ENCODE measurements at regions not wholly inside any gene's neighbourhood (a gene's known extent, or its start where the extent isn't known, plus 50 kb on each side); places are given as distances from the start of the nearest gene placed in this dataset.

GRCh38 chr2:220936641-220937197 is 635.4 kb downstream of the EPHA4 start:
- Histone ChIP-seq H3K4me1 (ENCODE audit: control insufficient read depth in 5 of 5, insufficient read depth in 5 of 5, low read length in 5 of 5) (no peaks in the 10 kb centered on the region), H3K27ac (ENCODE audit: low read depth, low read length) (no peak overlapping the region), H3K4me3 (ENCODE audit: low read depth in 1 of 5, low read length in 5 of 5) (no peak overlapping the region), H3K27me3 (ENCODE audit: control insufficient read depth in 5 of 5, insufficient read depth in 4 of 5, low read length in 5 of 5) (no peaks in the 10 kb centered on the region), H3K36me3 (ENCODE audit: control insufficient read depth in 5 of 5, insufficient read depth in 5 of 5, low read length in 5 of 5) (no peaks in the 10 kb centered on the region), H3K9me3 (ENCODE audit: control insufficient read depth in 5 of 5, low read length in 5 of 5) (no peaks in the 10 kb centered on the region), H3K9ac (ENCODE audit: low read length in 5 of 5) (no peak overlapping the region)

- no peaks in the 10 kb centered on the region for H3K4me1 ChIP-seq (ENCODE audit: control insufficient read depth in 5 of 5, insufficient read depth in 5 of 5, low read length in 5 of 5)
- H3K36me3 ChIP-seq (ENCODE audit: control insufficient read depth in 5 of 5, insufficient read depth in 5 of 5, low read length in 5 of 5), result no peaks in the 10 kb centered on the region
- no peak overlapping the region for H3K9ac ChIP-seq (ENCODE audit: low read length in 5 of 5)
- H3K27me3 ChIP-seq (ENCODE audit: control insufficient read depth in 5 of 5, insufficient read depth in 4 of 5, low read length in 5 of 5), result no peaks in the 10 kb centered on the region
- no peaks in the 10 kb centered on the region for H3K9me3 ChIP-seq (ENCODE audit: control insufficient read depth in 5 of 5, low read length in 5 of 5)
- no peak overlapping the region for H3K27ac ChIP-seq (ENCODE audit: low read depth, low read length)
- no peak overlapping the region for H3K4me3 ChIP-seq (ENCODE audit: low read depth in 1 of 5, low read length in 5 of 5)
These were observed 634.9 kb downstream of the EPHA4 start for GRCh38 chr2:220937245-220937644.

- H3K27me3 ChIP-seq (ENCODE audit: control insufficient read depth in 5 of 5, insufficient read depth in 4 of 5, low read length in 5 of 5), result no peaks in the 10 kb centered on the region
- no peaks in the 10 kb centered on the region for H3K4me1 ChIP-seq (ENCODE audit: control insufficient read depth in 5 of 5, insufficient read depth in 5 of 5, low read length in 5 of 5)
- H3K4me3 ChIP-seq (ENCODE audit: low read depth in 1 of 5, low read length in 5 of 5), result no peak overlapping the region
- peaks cover 0 to 3% (median 0%) of the 10 kb centered on the region in 5 donors for H3K9me3 ChIP-seq (ENCODE audit: control insufficient read depth in 5 of 5, low read length in 5 of 5)
- H3K9ac ChIP-seq (ENCODE audit: low read length in 5 of 5), result no peak overlapping the region
- no peaks in the 10 kb centered on the region for H3K36me3 ChIP-seq (ENCODE audit: control insufficient read depth in 5 of 5, insufficient read depth in 5 of 5, low read length in 5 of 5)
- H3K27ac ChIP-seq (ENCODE audit: low read depth, low read length), result no peak overlapping the region
These were observed 631.5 kb downstream of the EPHA4 start for GRCh38 chr2:220940646-220941045.

GRCh38 chr2:220941683-220942082 is 630.4 kb downstream of the EPHA4 start:
- H3K36me3 ChIP-seq (ENCODE audit: control insufficient read depth in 5 of 5, insufficient read depth in 5 of 5, low read length in 5 of 5), result no peaks in the 10 kb centered on the region
- H3K27me3 ChIP-seq (ENCODE audit: control insufficient read depth in 5 of 5, insufficient read depth in 4 of 5, low read length in 5 of 5), result no peaks in the 10 kb centered on the region
- H3K4me3 ChIP-seq (ENCODE audit: low read depth in 1 of 5, low read length in 5 of 5), result no peak overlapping the region
- no peak overlapping the region for H3K9ac ChIP-seq (ENCODE audit: low read length in 5 of 5)
- peaks cover 0 to 3% (median 0%) of the 10 kb centered on the region in 5 donors for H3K9me3 ChIP-seq (ENCODE audit: control insufficient read depth in 5 of 5, low read length in 5 of 5)
- no peak overlapping the region for H3K27ac ChIP-seq (ENCODE audit: low read depth, low read length)
- no peaks in the 10 kb centered on the region for H3K4me1 ChIP-seq (ENCODE audit: control insufficient read depth in 5 of 5, insufficient read depth in 5 of 5, low read length in 5 of 5)

- H3K9ac ChIP-seq (ENCODE audit: low read length in 5 of 5), result no peak overlapping the region
- H3K4me3 ChIP-seq (ENCODE audit: low read depth in 1 of 5, low read length in 5 of 5), result no peak overlapping the region
- peaks cover 0 to 3% (median 0%) of the 10 kb centered on the region in 5 donors for H3K9me3 ChIP-seq (ENCODE audit: control insufficient read depth in 5 of 5, low read length in 5 of 5)
- H3K4me1 ChIP-seq (ENCODE audit: control insufficient read depth in 5 of 5, insufficient read depth in 5 of 5, low read length in 5 of 5), result no peaks in the 10 kb centered on the region
- H3K27ac ChIP-seq (ENCODE audit: low read depth, low read length), result no peak overlapping the region
- no peaks in the 10 kb centered on the region for H3K27me3 ChIP-seq (ENCODE audit: control insufficient read depth in 5 of 5, insufficient read depth in 4 of 5, low read length in 5 of 5)
- H3K36me3 ChIP-seq (ENCODE audit: control insufficient read depth in 5 of 5, insufficient read depth in 5 of 5, low read length in 5 of 5), result no peaks in the 10 kb centered on the region
These were observed 625.6 kb downstream of the EPHA4 start for GRCh38 chr2:220946552-220946951.

- H3K9ac ChIP-seq (ENCODE audit: low read length in 5 of 5), result no peak overlapping the region
- no peaks in the 10 kb centered on the region for H3K4me1 ChIP-seq (ENCODE audit: control insufficient read depth in 5 of 5, insufficient read depth in 5 of 5, low read length in 5 of 5)
- H3K27me3 ChIP-seq (ENCODE audit: control insufficient read depth in 5 of 5, insufficient read depth in 4 of 5, low read length in 5 of 5), result no peaks in the 10 kb centered on the region
- peaks cover 0 to 3% (median 0%) of the 10 kb centered on the region in 5 donors for H3K9me3 ChIP-seq (ENCODE audit: control insufficient read depth in 5 of 5, low read length in 5 of 5)
- H3K36me3 ChIP-seq (ENCODE audit: control insufficient read depth in 5 of 5, insufficient read depth in 5 of 5, low read length in 5 of 5), result no peaks in the 10 kb centered on the region
- no peak overlapping the region for H3K4me3 ChIP-seq (ENCODE audit: low read depth in 1 of 5, low read length in 5 of 5)
- H3K27ac ChIP-seq (ENCODE audit: low read depth, low read length), result no peak overlapping the region
These were observed 623.5 kb downstream of the EPHA4 start for GRCh38 chr2:220948579-220948978.

- no peak overlapping the region for H3K4me3 ChIP-seq (ENCODE audit: low read depth in 1 of 5, low read length in 5 of 5)
- no peaks in the 10 kb centered on the region for H3K9me3 ChIP-seq (ENCODE audit: control insufficient read depth in 5 of 5, low read length in 5 of 5)
- no peak overlapping the region for H3K27ac ChIP-seq (ENCODE audit: low read depth, low read length)
- H3K4me1 ChIP-seq (ENCODE audit: control insufficient read depth in 5 of 5, insufficient read depth in 5 of 5, low read length in 5 of 5), result no peaks in the 10 kb centered on the region
- H3K27me3 ChIP-seq (ENCODE audit: control insufficient read depth in 5 of 5, insufficient read depth in 4 of 5, low read length in 5 of 5), result no peaks in the 10 kb centered on the region
- H3K36me3 ChIP-seq (ENCODE audit: control insufficient read depth in 5 of 5, insufficient read depth in 5 of 5, low read length in 5 of 5), result no peaks in the 10 kb centered on the region
- H3K9ac ChIP-seq (ENCODE audit: low read length in 5 of 5), result no peak overlapping the region
These were observed 622.6 kb downstream of the EPHA4 start for GRCh38 chr2:220949466-220949865.

- Histone ChIP-seq H3K4me1 (ENCODE audit: control insufficient read depth in 5 of 5, insufficient read depth in 5 of 5, low read length in 5 of 5) (peaks cover 0 to 27% (median 16%) of the 10 kb centered on the region in 5 donors), H3K36me3 (ENCODE audit: control insufficient read depth in 5 of 5, insufficient read depth in 5 of 5, low read length in 5 of 5) (no peaks in the 10 kb centered on the region), H3K4me3 (ENCODE audit: low read depth in 1 of 5, low read length in 5 of 5) (no peak overlapping the region), H3K27me3 (ENCODE audit: control insufficient read depth in 5 of 5, insufficient read depth in 4 of 5, low read length in 5 of 5) (no peaks in the 10 kb centered on the region), H3K9me3 (ENCODE audit: control insufficient read depth in 5 of 5, low read length in 5 of 5) (no peaks in the 10 kb centered on the region), H3K9ac (ENCODE audit: low read length in 5 of 5) (no peak overlapping the region), H3K27ac (ENCODE audit: low read depth, low read length) (no peak overlapping the region)
These were observed 616.3 kb downstream of the EPHA4 start for GRCh38 chr2:220955776-220956175.

GRCh38 chr2:220956429-220956828 is 615.7 kb downstream of the EPHA4 start:
- no peak overlapping the region for H3K27ac ChIP-seq (ENCODE audit: low read depth, low read length)
- H3K4me3 ChIP-seq (ENCODE audit: low read depth in 1 of 5, low read length in 5 of 5), result no peak overlapping the region
- H3K27me3 ChIP-seq (ENCODE audit: control insufficient read depth in 5 of 5, insufficient read depth in 4 of 5, low read length in 5 of 5), result no peaks in the 10 kb centered on the region
- H3K9me3 ChIP-seq (ENCODE audit: control insufficient read depth in 5 of 5, low read length in 5 of 5), result no peaks in the 10 kb centered on the region
- H3K9ac ChIP-seq (ENCODE audit: low read length in 5 of 5), result no peak overlapping the region
- H3K4me1 ChIP-seq (ENCODE audit: control insufficient read depth in 5 of 5, insufficient read depth in 5 of 5, low read length in 5 of 5), result peaks cover 0 to 27% (median 21%) of the 10 kb centered on the region in 5 donors
- H3K36me3 ChIP-seq (ENCODE audit: control insufficient read depth in 5 of 5, insufficient read depth in 5 of 5, low read length in 5 of 5), result no peaks in the 10 kb centered on the region

- no peaks in the 10 kb centered on the region for H3K36me3 ChIP-seq (ENCODE audit: control insufficient read depth in 5 of 5, insufficient read depth in 5 of 5, low read length in 5 of 5)
- H3K9ac ChIP-seq (ENCODE audit: low read length in 5 of 5), result no peak overlapping the region
- no peaks in the 10 kb centered on the region for H3K9me3 ChIP-seq (ENCODE audit: control insufficient read depth in 5 of 5, low read length in 5 of 5)
- H3K4me1 ChIP-seq (ENCODE audit: control insufficient read depth in 5 of 5, insufficient read depth in 5 of 5, low read length in 5 of 5), result peaks cover 0 to 27% (median 21%) of the 10 kb centered on the region in 5 donors
- H3K27ac ChIP-seq (ENCODE audit: low read depth, low read length), result peak overlapping the region; percentile 20
- H3K27me3 ChIP-seq (ENCODE audit: control insufficient read depth in 5 of 5, insufficient read depth in 4 of 5, low read length in 5 of 5), result no peaks in the 10 kb centered on the region
- no peak overlapping the region for H3K4me3 ChIP-seq (ENCODE audit: low read depth in 1 of 5, low read length in 5 of 5)
These were observed 612.7 kb downstream of the EPHA4 start for GRCh38 chr2:220959391-220959802.

Measured in subcutaneous abdominal adipose tissue (tissue), 5 donors.